ENCODE measurements at regions not wholly inside any gene's neighbourhood (a gene's known extent, or its start where the extent isn't known, plus 50 kb on each side); places are given as distances from the start of the nearest gene placed in this dataset.

DNA sequence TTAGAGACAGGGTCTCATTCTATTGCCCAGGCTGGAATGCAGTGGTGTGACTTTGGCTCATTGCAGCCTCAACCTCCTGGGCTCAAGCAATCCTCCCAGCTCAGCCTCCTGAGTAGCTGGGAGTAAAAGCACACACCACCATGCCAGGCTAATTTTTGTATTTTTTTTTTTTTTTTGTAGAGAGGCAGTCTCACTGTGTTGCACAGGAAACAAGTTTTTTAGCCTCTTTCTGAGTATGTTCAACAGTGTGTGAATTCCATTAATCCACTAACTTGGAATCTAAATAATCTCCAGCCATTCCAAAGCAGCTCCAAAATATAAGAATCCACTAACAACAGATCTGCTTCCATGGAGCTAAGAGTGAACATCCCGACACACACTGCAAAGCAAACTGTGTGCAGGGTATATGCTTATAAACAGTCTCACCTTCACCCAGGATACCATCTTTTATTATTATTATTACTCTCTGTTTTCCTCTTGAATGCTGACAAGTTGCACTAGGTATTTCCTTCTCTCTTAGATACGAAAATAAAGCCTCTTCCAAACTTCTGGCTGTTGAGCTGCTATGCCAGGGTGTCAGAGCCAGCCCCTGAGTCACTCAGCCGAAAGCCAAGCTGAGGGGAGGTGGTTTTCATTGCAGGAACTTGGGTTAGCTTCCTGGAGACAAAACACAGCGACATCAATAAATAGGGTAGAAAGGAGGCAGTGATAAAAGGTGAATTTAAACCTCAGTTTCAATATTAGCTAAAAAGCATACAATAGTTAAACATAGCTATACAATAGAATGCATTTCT, 264.9 kb downstream of the HIVEP2 start:
- 50% methylated on average over 4 of the region's 4 CpGs for WGBS (ENCODE audit: low lambda C conversion rate)

DNA sequence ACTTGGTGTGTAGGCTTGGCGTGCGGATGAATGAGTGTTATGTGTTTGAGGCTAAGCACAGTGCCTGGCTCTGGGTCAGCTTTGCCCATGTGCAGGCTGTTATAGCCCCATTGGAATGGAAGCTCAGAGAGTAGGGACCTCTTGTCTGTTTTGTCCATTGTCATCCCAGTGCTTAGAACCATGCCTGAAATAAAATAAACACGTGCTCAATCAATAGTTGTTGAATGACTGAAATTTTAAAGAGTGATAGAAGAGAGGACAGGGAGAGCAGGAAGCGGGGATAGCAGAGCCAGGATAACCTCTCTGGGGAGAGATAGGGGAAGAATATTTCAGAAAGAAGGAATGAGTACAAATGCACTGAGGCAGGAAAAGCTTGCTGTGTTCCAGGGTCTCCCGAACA, 263.9 kb downstream of the HIVEP2 start:
- CTCF ChIA-PET, result interaction anchor here (0.7 to 1.1 kb wide), 2 partner anchors 11 to 33 kb away, joined by 3 to 4 read pairs; no protein-coding TSS in a partner anchor
- no peaks in the 10 kb centered on the region for H4K20me1 ChIP-seq (ENCODE audit: insufficient read depth)
- H3K4me2 ChIP-seq, result no peak overlapping the region
- H3K27me3 ChIP-seq (ENCODE audit: insufficient read depth), result no peaks in the 10 kb centered on the region
- DNase-seq, result no peak
- no peaks in the 10 kb centered on the region for H3K9me3 ChIP-seq
- H3F3A ChIP-seq (replicated peaks; ENCODE audit: insufficient read depth), result no peaks in the 10 kb centered on the region
- H3K27ac ChIP-seq (ENCODE audit: low read depth in 2 of 2, low read length in 1 of 2), result no peak overlapping the region
- TF ChIP-seq RCOR1 (IDR thresholded peaks at IDR 0.05; ENCODE audit: low read length) (no peak), NRF1 (IDR thresholded peaks at IDR 0.05; ENCODE audit: low read depth, low read length) (no peak), RAD21 (IDR thresholded peaks at IDR 0.05; ENCODE audit: low read length) (no peak), RFX5 (IDR thresholded peaks at IDR 0.05; ENCODE audit: low read length) (no peak), MXI1 (IDR thresholded peaks at IDR 0.05; ENCODE audit: low read depth, low read length) (no peak), TAF1 (IDR thresholded peaks at IDR 0.05; ENCODE audit: borderline replicate concordance, low read depth, low read length) (no peak), CHD2 (IDR thresholded peaks at IDR 0.05; ENCODE audit: low read length, partially characterized antibody) (no peak)
- TF ChIP-seq, protein P1, sequence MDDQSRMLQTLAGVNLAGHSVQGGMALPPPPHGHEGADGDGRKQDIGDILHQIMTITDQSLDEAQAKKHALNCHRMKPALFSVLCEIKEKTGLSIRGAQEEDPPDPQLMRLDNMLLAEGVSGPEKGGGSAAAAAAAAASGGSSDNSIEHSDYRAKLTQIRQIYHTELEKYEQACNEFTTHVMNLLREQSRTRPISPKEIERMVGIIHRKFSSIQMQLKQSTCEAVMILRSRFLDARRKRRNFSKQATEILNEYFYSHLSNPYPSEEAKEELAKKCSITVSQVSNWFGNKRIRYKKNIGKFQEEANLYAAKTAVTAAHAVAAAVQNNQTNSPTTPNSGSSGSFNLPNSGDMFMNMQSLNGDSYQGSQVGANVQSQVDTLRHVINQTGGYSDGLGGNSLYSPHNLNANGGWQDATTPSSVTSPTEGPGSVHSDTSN (IDR thresholded peaks at IDR 0.05), result no peak
- TF ChIP-seq, protein P2, sequence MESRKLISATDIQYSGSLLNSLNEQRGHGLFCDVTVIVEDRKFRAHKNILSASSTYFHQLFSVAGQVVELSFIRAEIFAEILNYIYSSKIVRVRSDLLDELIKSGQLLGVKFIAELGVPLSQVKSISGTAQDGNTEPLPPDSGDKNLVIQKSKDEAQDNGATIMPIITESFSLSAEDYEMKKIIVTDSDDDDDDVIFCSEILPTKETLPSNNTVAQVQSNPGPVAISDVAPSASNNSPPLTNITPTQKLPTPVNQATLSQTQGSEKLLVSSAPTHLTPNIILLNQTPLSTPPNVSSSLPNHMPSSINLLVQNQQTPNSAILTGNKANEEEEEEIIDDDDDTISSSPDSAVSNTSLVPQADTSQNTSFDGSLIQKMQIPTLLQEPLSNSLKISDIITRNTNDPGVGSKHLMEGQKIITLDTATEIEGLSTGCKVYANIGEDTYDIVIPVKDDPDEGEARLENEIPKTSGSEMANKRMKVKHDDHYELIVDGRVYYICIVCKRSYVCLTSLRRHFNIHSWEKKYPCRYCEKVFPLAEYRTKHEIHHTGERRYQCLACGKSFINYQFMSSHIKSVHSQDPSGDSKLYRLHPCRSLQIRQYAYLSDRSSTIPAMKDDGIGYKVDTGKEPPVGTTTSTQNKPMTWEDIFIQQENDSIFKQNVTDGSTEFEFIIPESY (IDR thresholded peaks at IDR 0.05; ENCODE audit: borderline replicate concordance, low read depth), result no peak
- TF ChIP-seq, protein P3, sequence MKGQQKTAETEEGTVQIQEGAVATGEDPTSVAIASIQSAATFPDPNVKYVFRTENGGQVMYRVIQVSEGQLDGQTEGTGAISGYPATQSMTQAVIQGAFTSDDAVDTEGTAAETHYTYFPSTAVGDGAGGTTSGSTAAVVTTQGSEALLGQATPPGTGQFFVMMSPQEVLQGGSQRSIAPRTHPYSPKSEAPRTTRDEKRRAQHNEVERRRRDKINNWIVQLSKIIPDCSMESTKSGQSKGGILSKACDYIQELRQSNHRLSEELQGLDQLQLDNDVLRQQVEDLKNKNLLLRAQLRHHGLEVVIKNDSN (IDR thresholded peaks at IDR 0.05; ENCODE audit: borderline replicate concordance, low read depth), result no peak
- H3K79me2 ChIP-seq (ENCODE audit: insufficient read depth), result no peaks in the 10 kb centered on the region
- no peak overlapping the region for H2AFZ ChIP-seq (ENCODE audit: low read depth)
- no peaks in the 10 kb centered on the region for H3K9me2 ChIP-seq
- no peak overlapping the region for H3K4me3 ChIP-seq (ENCODE audit: low read depth in 2 of 2, low read length in 1 of 2)
- 82% methylated on average over 5 of the region's 5 CpGs for WGBS (ENCODE audit: low lambda C conversion rate)
- H3K4me1 ChIP-seq (ENCODE audit: control insufficient read depth in 1 of 2, insufficient read depth in 2 of 2, low read depth in 1 of 2, low read length in 1 of 2), result no peaks in the 10 kb centered on the region; a peak in 1 of 4 replicates
- POLR2A ChIA-PET, result no interaction called here
- no peaks in the 10 kb centered on the region for H3K36me3 ChIP-seq (replicated peaks in 1 of 2; ENCODE audit: control insufficient read depth in 1 of 2, insufficient read depth in 2 of 2, low read length in 1 of 2)
- H3K9ac ChIP-seq, result no peak overlapping the region

More for the DNA sequence above, 264.9 kb downstream of the HIVEP2 start:
- H3F3A ChIP-seq (replicated peaks; ENCODE audit: insufficient read depth), result no peaks in the 10 kb centered on the region
- no peaks in the 10 kb centered on the region for H4K20me1 ChIP-seq (ENCODE audit: insufficient read depth)
- H3K27me3 ChIP-seq (ENCODE audit: insufficient read depth), result no peaks in the 10 kb centered on the region
- no peak overlapping the region for H3K4me2 ChIP-seq
- no peaks in the 10 kb centered on the region for H3K36me3 ChIP-seq (replicated peaks in 1 of 2; ENCODE audit: control insufficient read depth in 1 of 2, insufficient read depth in 2 of 2, low read length in 1 of 2)
- no peak overlapping the region for H3K9ac ChIP-seq
- H3K27ac ChIP-seq (ENCODE audit: low read depth in 2 of 2, low read length in 1 of 2), result no peak overlapping the region
- H3K79me2 ChIP-seq (ENCODE audit: insufficient read depth), result no peaks in the 10 kb centered on the region
- no peaks in the 10 kb centered on the region for H3K4me1 ChIP-seq (ENCODE audit: control insufficient read depth in 1 of 2, insufficient read depth in 2 of 2, low read depth in 1 of 2, low read length in 1 of 2)
- DNase-seq, result no peak
- H3K9me3 ChIP-seq, result no peaks in the 10 kb centered on the region
- H3K9me2 ChIP-seq, result no peaks in the 10 kb centered on the region
- ChIA-PET POLR2A (no interaction called here), CTCF (interaction anchor here (1.1 kb wide), 2 partner anchors 9 to 32 kb away, joined by 3 read pairs; no protein-coding TSS in a partner anchor)
- no peak overlapping the region for H3K4me3 ChIP-seq (ENCODE audit: low read depth in 2 of 2, low read length in 1 of 2)
- TF ChIP-seq RXRA (IDR thresholded peaks at IDR 0.05; ENCODE audit: borderline replicate concordance, low read depth) (no peak), MEF2A (IDR thresholded peaks at IDR 0.05; ENCODE audit: borderline replicate concordance, low read depth) (no peak), FOSL2 (IDR thresholded peaks at IDR 0.05; ENCODE audit: borderline replicate concordance, low read depth) (no peak), CHD2 (IDR thresholded peaks at IDR 0.05; ENCODE audit: low read length, partially characterized antibody) (no peak), YY1 (IDR thresholded peaks at IDR 0.05; ENCODE audit: low read depth) (no peak)
- TF ChIP-seq, protein P2 (IDR thresholded peaks at IDR 0.05; ENCODE audit: borderline replicate concordance, low read depth), result no peak
- TF ChIP-seq, protein P4, sequence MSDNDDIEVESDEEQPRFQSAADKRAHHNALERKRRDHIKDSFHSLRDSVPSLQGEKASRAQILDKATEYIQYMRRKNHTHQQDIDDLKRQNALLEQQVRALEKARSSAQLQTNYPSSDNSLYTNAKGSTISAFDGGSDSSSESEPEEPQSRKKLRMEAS (IDR thresholded peaks at IDR 0.05; ENCODE audit: low read depth), result no peak
- 0 out of 2 replicates have a peak overlapping the region, but pooled peaks have one; percentile 27 for H2AFZ ChIP-seq (ENCODE audit: low read depth)

All from SK-N-SH (cell line).